AG04450 (cell line): ENCODE measurements at regions not wholly inside any gene's neighbourhood (a gene's known extent, or its start where the extent isn't known, plus 50 kb on each side); places are given as distances from the start of the nearest gene placed in this dataset.
"Not testable (repeated sequence)": the region's sequence is repeated elsewhere in the genome, so short reads cannot be mapped to it uniquely, and the experiment has no call there.

Experiments
- CTCF ChIA-PET: fragments of 300-600, 350-600 bp; formaldehyde crosslinking; extraction: SDS; loops from one replicate; lab custom pipeline; 2022; ENCODE audit warnings: antibody characterized with exemption, inconsistent platforms; lab: Charles Lee
- POLR2A ChIA-PET: fragments of 350-600 bp; formaldehyde crosslinking; extraction: SDS; loops from one replicate; lab custom pipeline; 2021; ENCODE audit warnings: antibody characterized with exemption, inconsistent platforms; lab: Yijun Ruan, JAX
- DNase-seq: peaks from one replicate; pipeline ENCODE4 v3.0.0-alpha.2; 2011; ENCODE audit warnings: low read depth, low spot score
- H3K27ac ChIP-seq: one replicate; pipeline ENCODE4 v1.5.1; 2012; ENCODE audit warnings: low read depth, low read length, control low read depth
- H3K27me3 ChIP-seq: one replicate; pipeline ENCODE4 v1.6.0; 2012; ENCODE audit warnings: low read length; ENCODE audit not compliant: control insufficient read depth, insufficient read depth
- H3K4me3 ChIP-seq: 2 replicates; pipeline ENCODE4 v1.5.1; 2011; ENCODE audit warnings: mild to moderate bottlenecking, low read depth, low read length, control low read depth
- H3K9me3 ChIP-seq: 2 replicates; pipeline ENCODE4 v1.5.1; 2012; ENCODE audit warnings: low read length; ENCODE audit not compliant: control insufficient read depth, insufficient read depth
- CTCF ChIP-seq: IDR thresholded peaks from 2 replicates; pipeline ENCODE4 v1.5.1; 2011; ENCODE audit warnings: low read depth, low read length, control low read depth, inconsistent platforms

GRCh38 chr16:72635694-72636093 lies 412.2 kb downstream of the ZFHX3 start:
- Histone ChIP-seq H3K27me3 (no peaks in the 10 kb centered on the region), H3K27ac (no peak overlapping the region), H3K9me3 (peaks cover 12% of the 10 kb centered on the region; the same call in 1 of the 2 replicates), H3K4me3 (no peak overlapping the region)
- no peak for TF ChIP-seq CTCF
- CTCF ChIA-PET: no interaction called here
- no peak for DNase-seq
- POLR2A ChIA-PET: no interaction called here

- no peak for DNase-seq
- H3K27me3 ChIP-seq: no peaks in the 10 kb centered on the region
- ChIA-PET CTCF (no interaction called here), POLR2A (no interaction called here)
- no peak overlapping the region for H3K4me3 ChIP-seq
- no peak overlapping the region for H3K27ac ChIP-seq
- TF ChIP-seq CTCF: no peak
- peaks cover 12% of the 10 kb centered on the region; the same call in 1 of the 2 replicates for H3K9me3 ChIP-seq
These were observed 412.8 kb downstream of the ZFHX3 start for GRCh38 chr16:72635104-72635503.

- DNase-seq, H3K27ac ChIP-seq, H3K4me3 ChIP-seq, H3K27me3 ChIP-seq, POLR2A ChIA-PET, CTCF ChIA-PET, H3K9me3 ChIP-seq: not testable (repeated sequence)
These were observed 420.6 kb downstream of the ZFHX3 start for GRCh38 chr16:72627182-72627896.

- no peak for TF ChIP-seq CTCF
- Histone ChIP-seq H3K4me3 (no peak overlapping the region), H3K27ac (no peak overlapping the region), H3K9me3 (no peaks in the 10 kb centered on the region), H3K27me3 (no peaks in the 10 kb centered on the region)
- DNase-seq: no peak
- POLR2A ChIA-PET: no interaction called here
- CTCF ChIA-PET: no interaction called here
These were observed 421.3 kb downstream of the ZFHX3 start for GRCh38 chr16:72626623-72627022.

GRCh38 chr16:72621651-72622050 lies 426.3 kb downstream of the ZFHX3 start:
- no peak for TF ChIP-seq CTCF
- Histone ChIP-seq H3K4me3 (no peak overlapping the region), H3K9me3 (no peaks in the 10 kb centered on the region), H3K27ac (no peak overlapping the region), H3K27me3 (no peaks in the 10 kb centered on the region)
- DNase-seq: peak; percentile 26
- ChIA-PET POLR2A (no interaction called here), CTCF (interaction anchor here (0.5 kb wide), 1 partner anchor 10 kb away, joined by 3 read pairs; no protein-coding TSS in a partner anchor)
